HG03354 (cell line): ENCODE measurements at regions not wholly inside any gene's neighbourhood (a gene's known extent, or its start where the extent isn't known, plus 50 kb on each side); places are given as distances from the start of the nearest gene placed in this dataset.

Experiments
- ATAC-seq: cut with Tn5 transposase; IDR thresholded peaks from one replicate; pipeline ENCODE4 v1.9.1; 2021; ENCODE audit warnings: mild to moderate bottlenecking; ENCODE audit not compliant: unreplicated experiment, poor library complexity, severe bottlenecking

GRCh38 chr3:31235062-31235700 is 297.5 kb upstream of the STT3B start:
- no peak for ATAC-seq

GRCh38 chr3:31237887-31238286 is 294.8 kb upstream of the STT3B start:
- ATAC-seq = no peak

GRCh38 chr3:31240013-31240412 is 292.7 kb upstream of the STT3B start:
- ATAC-seq = no peak

GRCh38 chr3:31240466-31240865 is 292.3 kb upstream of the STT3B start:
- no peak for ATAC-seq

- ATAC-seq = peak; percentile 38
These were observed 291.9 kb upstream of the STT3B start for GRCh38 chr3:31240874-31241273.

GRCh38 chr3:31241533-31241932 is 291.2 kb upstream of the STT3B start:
- ATAC-seq = peak; percentile 30

- peak; percentile 66 for ATAC-seq
These were observed 290.4 kb upstream of the STT3B start for GRCh38 chr3:31242026-31242960.

- ATAC-seq = no peak
These were observed 287.6 kb upstream of the STT3B start for GRCh38 chr3:31244929-31245817.

- no peak for ATAC-seq
These were observed 286.2 kb upstream of the STT3B start for GRCh38 chr3:31246293-31247062.

GRCh38 chr3:31247063-31247447 is 285.7 kb upstream of the STT3B start:
- ATAC-seq = no peak

- ATAC-seq = peak; percentile 62
These were observed 284.7 kb upstream of the STT3B start for GRCh38 chr3:31247850-31248562.

GRCh38 chr3:31248563-31248992 is 284.1 kb upstream of the STT3B start:
- peak; percentile 9 for ATAC-seq

GRCh38 chr3:31249545-31249944 is 283.2 kb upstream of the STT3B start:
- no peak for ATAC-seq

GRCh38 chr3:31250116-31250777 is 282.5 kb upstream of the STT3B start:
- ATAC-seq = no peak

GRCh38 chr3:31251083-31251482 is 281.6 kb upstream of the STT3B start:
- ATAC-seq = no peak

- ATAC-seq = no peak
These were observed 280.2 kb upstream of the STT3B start for GRCh38 chr3:31252216-31253185.

GRCh38 chr3:31253782-31254181 is 278.9 kb upstream of the STT3B start:
- ATAC-seq = no peak
